GM12891 (cell line): ENCODE measurements at regions not wholly inside any gene's neighbourhood (a gene's known extent, or its start where the extent isn't known, plus 50 kb on each side); places are given as distances from the start of the nearest gene placed in this dataset.

Experiments
- POLR2A ChIP-seq: IDR thresholded peaks from 2 replicates; pipeline ENCODE4 v1.6.1; 2011; ENCODE audit warnings: low read depth, low read length, control low read depth
- POLR2AphosphoS5 ChIP-seq: IDR thresholded peaks from 2 replicates; pipeline ENCODE4 v1.6.1; 2011; ENCODE audit warnings: low read depth, low read length, control low read depth
- POU2F2 ChIP-seq: IDR thresholded peaks from 2 replicates; pipeline ENCODE4 v1.6.1; 2011; ENCODE audit warnings: low read depth, mild to moderate bottlenecking, control low read depth, low read length, moderate library complexity
- TAF1 ChIP-seq: IDR thresholded peaks from 2 replicates; pipeline ENCODE4 v1.6.1; 2011; ENCODE audit warnings: low read depth, low read length, control low read depth

DNA sequence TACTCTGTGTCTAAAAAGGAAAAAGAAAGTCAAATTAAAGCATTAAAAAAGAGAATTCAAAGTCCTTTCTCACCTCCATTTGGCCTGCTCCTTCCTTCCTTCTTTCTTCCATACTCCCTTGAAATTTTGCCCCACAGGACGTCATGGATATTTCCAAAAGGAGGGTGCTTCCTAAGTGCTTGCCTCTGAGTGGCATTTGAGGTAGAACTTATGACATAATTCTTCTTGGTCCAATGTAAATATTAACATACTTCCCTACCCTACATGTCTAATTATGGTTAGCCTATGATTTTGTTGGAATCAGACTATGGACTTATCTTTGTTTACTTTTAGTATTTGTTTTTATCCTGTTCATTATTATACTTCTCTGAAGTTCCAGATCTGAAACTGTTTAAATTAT lies 132.3 kb downstream of the PFDN4 start:
- TF ChIP-seq POLR2A (no peak), POLR2AphosphoS5 (no peak), POU2F2 (no peak), TAF1 (no peak)
